Esophagus muscularis mucosa (tissue), 4 donors: ENCODE measurements at regions not wholly inside any gene's neighbourhood (a gene's known extent, or its start where the extent isn't known, plus 50 kb on each side); places are given as distances from the start of the nearest gene placed in this dataset.

Experiments used
- DNase-seq: peaks from one replicate; pipeline ENCODE4 v3.0.0-alpha.2; 2017; ENCODE audit errors: extremely low spot score
- H3K27ac ChIP-seq, 4 donors: fragments of 200-600 bp; sonication (generic); replicated peaks in 1 of 4; 1 replicate in 3 of 4; 2 replicates in 1 of 4; pipeline ENCODE4 v1.5.1; 2016 to 2019; ENCODE audit warnings: mild to moderate bottlenecking in 1 of 4
- H3K27me3 ChIP-seq, 4 donors: fragments of 200-600 bp; sonication (generic); one replicate each; pipeline versions ENCODE4 v1.5.1 to v1.6.0; 2016 to 2019
- H3K36me3 ChIP-seq, 4 donors: fragments of 200-600 bp; sonication (generic); one replicate each; pipeline ENCODE4 v1.5.1; 2016 to 2019
- H3K4me1 ChIP-seq, 4 donors: fragments of 200-600 bp; sonication (generic); one replicate each; pipeline ENCODE4 v1.5.1; 2016 to 2019
- H3K4me3 ChIP-seq, 4 donors: fragments of 200-600 bp; sonication (generic); 1 replicate in 2 of 4; 2 replicates in 2 of 4; pipeline ENCODE4 v1.5.1; 2016 to 2019; ENCODE audit warnings: mild to moderate bottlenecking in 4 of 4, moderate library complexity in 1 of 4
- H3K9me3 ChIP-seq, 4 donors: fragments of 200-600 bp; sonication (generic); 1 replicate in 3 of 4; 2 replicates in 1 of 4; pipeline ENCODE4 v1.5.1; 2016 to 2019
- EP300 ChIP-seq: sonication (generic); formaldehyde crosslinking; IDR thresholded peaks from one replicate; pipeline ENCODE4 v1.6.1; 2017; ENCODE audit warnings: antibody characterized with exemption
- POLR2A ChIP-seq: fragments of 450-650 bp; IDR thresholded peaks from one replicate; pipeline ENCODE4 v1.6.1; 2017; ENCODE audit warnings: antibody characterized with exemption, moderate library complexity, mild to moderate bottlenecking, low read depth
- POLR2AphosphoS5 ChIP-seq, 2 donors: sonication (generic); formaldehyde crosslinking; IDR thresholded peaks; one replicate each; pipeline ENCODE4 v1.6.1; 2017; ENCODE audit warnings: antibody characterized with exemption in 2 of 2
- WGBS: methylation state at CpG from one replicate; pipeline ENCODE4 v1.1.5; 2018; 5-methylcytosine and 5-hydroxymethylcytosine counted together
- intact Hi-C: fragments of 100-400 bp; cut with DNase I; formaldehyde crosslinking; loops from one replicate; pipeline ENCODE4 v1.15.1; 2023
- TF ChIP-seq, protein P1 (sequence below), 3 experiments: fragments of 200-600 bp in 2 of 3; fragments of 450-650 bp in 1 of 3; sonication (generic) in 2 of 3; IDR thresholded peaks; one replicate each; pipeline ENCODE4 v1.5.1; 2017 to 2019; ENCODE audit warnings: antibody characterized with exemption in 3 of 3, mild to moderate bottlenecking in 2 of 3, moderate library complexity in 1 of 3

DNA sequence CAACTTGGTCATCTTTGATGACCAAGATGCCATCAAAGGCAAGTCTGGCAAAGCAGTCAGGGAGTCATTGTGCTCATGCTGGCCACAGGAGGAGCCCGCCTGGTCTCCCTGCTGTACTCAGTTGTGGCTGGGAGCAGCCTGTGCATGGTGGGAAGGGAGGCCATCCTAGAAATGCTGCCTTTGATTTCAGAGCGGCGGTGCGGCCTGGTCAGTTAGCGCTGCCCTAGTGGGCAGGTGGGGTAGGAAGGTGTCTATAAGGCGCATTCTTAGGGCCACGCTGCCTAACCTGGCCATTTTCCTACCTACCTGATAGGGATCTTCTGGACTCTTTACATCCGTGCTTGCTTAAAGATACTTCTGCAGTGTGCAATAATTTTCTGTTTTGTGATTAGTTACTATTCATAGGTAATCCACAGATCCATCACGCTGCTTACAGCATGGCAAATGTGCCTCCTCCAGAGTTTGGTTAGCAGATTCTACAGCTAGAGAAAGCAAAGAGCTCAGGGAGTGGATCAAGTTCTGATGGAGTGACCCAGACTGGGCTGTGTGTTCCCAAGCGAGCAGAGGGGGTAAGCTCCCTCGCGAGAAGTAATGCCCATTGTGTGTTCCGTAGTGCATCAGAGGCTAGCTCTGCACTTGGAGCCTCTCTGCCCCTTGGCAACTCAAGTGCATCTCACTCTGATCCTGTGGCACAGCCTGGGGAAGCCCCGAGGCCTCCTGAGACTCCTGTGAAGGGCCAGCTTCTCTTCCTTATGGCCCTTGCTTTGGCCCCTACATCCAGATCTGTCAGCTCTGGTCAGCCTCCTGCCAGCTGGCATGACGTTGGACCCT is 970.1 kb upstream of the ZNF722 start:
- peak; percentile 26 for DNase-seq
- H3K27ac ChIP-seq, result no peak overlapping the region
- no peaks in the 10 kb centered on the region for H3K27me3 ChIP-seq
- H3K36me3 ChIP-seq, result no peaks in the 10 kb centered on the region
- H3K4me3 ChIP-seq, result no peak overlapping the region
- TF ChIP-seq, protein P1, sequence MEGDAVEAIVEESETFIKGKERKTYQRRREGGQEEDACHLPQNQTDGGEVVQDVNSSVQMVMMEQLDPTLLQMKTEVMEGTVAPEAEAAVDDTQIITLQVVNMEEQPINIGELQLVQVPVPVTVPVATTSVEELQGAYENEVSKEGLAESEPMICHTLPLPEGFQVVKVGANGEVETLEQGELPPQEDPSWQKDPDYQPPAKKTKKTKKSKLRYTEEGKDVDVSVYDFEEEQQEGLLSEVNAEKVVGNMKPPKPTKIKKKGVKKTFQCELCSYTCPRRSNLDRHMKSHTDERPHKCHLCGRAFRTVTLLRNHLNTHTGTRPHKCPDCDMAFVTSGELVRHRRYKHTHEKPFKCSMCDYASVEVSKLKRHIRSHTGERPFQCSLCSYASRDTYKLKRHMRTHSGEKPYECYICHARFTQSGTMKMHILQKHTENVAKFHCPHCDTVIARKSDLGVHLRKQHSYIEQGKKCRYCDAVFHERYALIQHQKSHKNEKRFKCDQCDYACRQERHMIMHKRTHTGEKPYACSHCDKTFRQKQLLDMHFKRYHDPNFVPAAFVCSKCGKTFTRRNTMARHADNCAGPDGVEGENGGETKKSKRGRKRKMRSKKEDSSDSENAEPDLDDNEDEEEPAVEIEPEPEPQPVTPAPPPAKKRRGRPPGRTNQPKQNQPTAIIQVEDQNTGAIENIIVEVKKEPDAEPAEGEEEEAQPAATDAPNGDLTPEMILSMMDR (IDR thresholded peaks at IDR 0.05), result no peak
- TF ChIP-seq POLR2AphosphoS5 (IDR thresholded peaks at IDR 0.05), result no peak
- no peak for TF ChIP-seq POLR2A
- no peak for TF ChIP-seq EP300
- intact Hi-C loops, result no loop called here
- WGBS, result 80% methylated on average over 15 of the region's 15 CpGs
- H3K4me1 ChIP-seq, result no peaks in the 10 kb centered on the region
- peaks cover 0 to 17% (median 6%) of the 10 kb centered on the region in 4 donors for H3K9me3 ChIP-seq

- no peak overlapping the region for H3K4me3 ChIP-seq
- H3K27me3 ChIP-seq, result no peaks in the 10 kb centered on the region
- H3K27ac ChIP-seq, result no peak overlapping the region
- TF ChIP-seq EP300 (no peak), POLR2AphosphoS5 (IDR thresholded peaks at IDR 0.05) (no peak), POLR2A (no peak)
- TF ChIP-seq, protein P1 (IDR thresholded peaks at IDR 0.05), result no peak
- WGBS, result 70% methylated on average over 3 of the region's 3 CpGs
- H3K9me3 ChIP-seq, result peaks cover 0 to 17% (median 6%) of the 10 kb centered on the region in 4 donors
- no peaks in the 10 kb centered on the region for H3K4me1 ChIP-seq
- H3K36me3 ChIP-seq, result no peaks in the 10 kb centered on the region
- no peak for DNase-seq
- intact Hi-C loops, result no loop called here
Observed at GRCh38 chr7:63029207-63029522, 969.5 kb upstream of the ZNF722 start.

- Histone ChIP-seq H3K27ac (no peak overlapping the region), H3K9me3 (peaks cover 0 to 17% (median 3%) of the 10 kb centered on the region in 4 donors), H3K27me3 (no peaks in the 10 kb centered on the region), H3K4me1 (no peaks in the 10 kb centered on the region), H3K4me3 (no peak overlapping the region), H3K36me3 (no peaks in the 10 kb centered on the region)
- TF ChIP-seq EP300 (no peak), POLR2A (no peak), POLR2AphosphoS5 (IDR thresholded peaks at IDR 0.05) (no peak)
- TF ChIP-seq, protein P1 (IDR thresholded peaks at IDR 0.05), result no peak
- DNase-seq, result no peak
- WGBS, result 52% methylated on average over 8 of the region's 13 CpGs
- intact Hi-C loops, result no loop called here
Observed at GRCh38 chr7:63030061-63030460, 968.6 kb upstream of the ZNF722 start.

DNA sequence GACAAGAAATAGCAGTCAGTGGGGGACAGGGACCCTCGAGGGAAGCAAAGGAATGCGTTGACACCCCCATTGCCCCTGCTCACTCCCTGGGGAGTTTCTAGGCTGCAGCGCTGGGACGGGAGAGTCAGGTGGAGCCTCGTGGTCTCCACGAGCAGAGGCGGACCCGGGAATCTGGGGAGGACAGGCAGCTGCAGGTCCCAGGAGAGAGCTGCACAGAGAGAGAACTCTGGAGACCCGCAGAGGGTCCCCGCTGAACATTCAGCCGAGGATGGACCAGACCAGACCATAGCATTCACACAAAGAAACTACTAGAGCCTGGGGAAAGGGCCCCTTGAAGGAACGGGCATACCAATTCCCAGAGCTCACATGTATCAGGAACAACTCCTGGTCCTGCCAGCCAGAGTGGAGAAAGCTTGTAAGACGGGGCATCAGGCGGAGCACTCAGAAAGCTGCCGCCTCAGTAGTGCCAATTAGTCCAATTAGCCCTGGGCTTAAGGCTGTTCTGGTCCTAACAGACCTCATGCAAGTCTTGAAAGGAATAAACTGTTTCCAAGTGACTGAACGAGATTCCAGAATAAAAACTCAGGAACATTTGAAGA is 966.7 kb upstream of the ZNF722 start:
- 73% methylated on average over 15 of the region's 16 CpGs for WGBS
- H3K4me1 ChIP-seq, result no peaks in the 10 kb centered on the region
- no peak for TF ChIP-seq POLR2A
- no peak for TF ChIP-seq POLR2AphosphoS5 (IDR thresholded peaks at IDR 0.05)
- TF ChIP-seq, protein P1 (IDR thresholded peaks at IDR 0.05), result no peak
- no peak for TF ChIP-seq EP300
- no peak for DNase-seq
- H3K27ac ChIP-seq, result no peak overlapping the region
- H3K36me3 ChIP-seq, result no peaks in the 10 kb centered on the region
- H3K4me3 ChIP-seq, result no peak overlapping the region
- H3K9me3 ChIP-seq, result peaks cover 0 to 10% (median 3%) of the 10 kb centered on the region in 4 donors
- intact Hi-C loops, result no loop called here
- H3K27me3 ChIP-seq, result no peaks in the 10 kb centered on the region
